GM19395 (cell line): ENCODE measurements at regions not wholly inside any gene's neighbourhood (a gene's known extent, or its start where the extent isn't known, plus 50 kb on each side); places are given as distances from the start of the nearest gene placed in this dataset.

Experiments
- ATAC-seq: cut with Tn5 transposase; IDR thresholded peaks from one replicate; pipeline ENCODE4 v1.9.1; 2021; ENCODE audit warnings: mild to moderate bottlenecking, moderate library complexity; ENCODE audit not compliant: unreplicated experiment

GRCh38 chr11:97110376-97110775 lies 720.6 kb downstream of the JRKL start:
- no peak for ATAC-seq

- ATAC-seq = no peak
These were observed 721.7 kb downstream of the JRKL start for GRCh38 chr11:97111559-97111958.

- no peak for ATAC-seq
These were observed 728.9 kb downstream of the JRKL start for GRCh38 chr11:97118614-97119200.

- ATAC-seq = no peak
These were observed 733.4 kb downstream of the JRKL start for GRCh38 chr11:97123237-97123636.

- ATAC-seq = no peak
These were observed 746.3 kb downstream of the JRKL start for GRCh38 chr11:97136067-97136466.

GRCh38 chr11:97140885-97141494 lies 751.2 kb downstream of the JRKL start:
- no peak for ATAC-seq

- ATAC-seq = no peak
These were observed 753.6 kb downstream of the JRKL start for GRCh38 chr11:97143463-97143862.

GRCh38 chr11:97149741-97150140 lies 759.9 kb downstream of the JRKL start:
- ATAC-seq = no peak

- no peak for ATAC-seq
These were observed 767.5 kb downstream of the JRKL start for GRCh38 chr11:97157221-97157740.

GRCh38 chr11:97158243-97158642 lies 768.4 kb downstream of the JRKL start:
- no peak for ATAC-seq

GRCh38 chr11:97163631-97164191 lies 773.9 kb downstream of the JRKL start:
- ATAC-seq = no peak

GRCh38 chr11:97201743-97202612 lies 812.2 kb downstream of the JRKL start:
- ATAC-seq = no peak

GRCh38 chr11:97202613-97203292 lies 812.9 kb downstream of the JRKL start:
- ATAC-seq = no peak

- ATAC-seq = no peak
These were observed 828.2 kb downstream of the JRKL start for GRCh38 chr11:97218011-97218410.

- ATAC-seq = no peak
These were observed 833.8 kb downstream of the JRKL start for GRCh38 chr11:97223647-97224046.

- ATAC-seq = no peak
These were observed 834.6 kb downstream of the JRKL start for GRCh38 chr11:97224396-97224795.

- ATAC-seq = no peak
These were observed 836.0 kb downstream of the JRKL start for GRCh38 chr11:97225794-97226193.

- no peak for ATAC-seq
These were observed 840.1 kb downstream of the JRKL start for GRCh38 chr11:97229936-97230335.

- no peak for ATAC-seq
These were observed 841.4 kb downstream of the JRKL start for GRCh38 chr11:97231231-97231630.

GRCh38 chr11:97234016-97234415 lies 844.2 kb downstream of the JRKL start:
- ATAC-seq = no peak

GRCh38 chr11:97237151-97237550 lies 847.3 kb downstream of the JRKL start:
- ATAC-seq = no peak
